ENCODE measurements at regions not wholly inside any gene's neighbourhood (a gene's known extent, or its start where the extent isn't known, plus 50 kb on each side); places are given as distances from the start of the nearest gene placed in this dataset.

DNA sequence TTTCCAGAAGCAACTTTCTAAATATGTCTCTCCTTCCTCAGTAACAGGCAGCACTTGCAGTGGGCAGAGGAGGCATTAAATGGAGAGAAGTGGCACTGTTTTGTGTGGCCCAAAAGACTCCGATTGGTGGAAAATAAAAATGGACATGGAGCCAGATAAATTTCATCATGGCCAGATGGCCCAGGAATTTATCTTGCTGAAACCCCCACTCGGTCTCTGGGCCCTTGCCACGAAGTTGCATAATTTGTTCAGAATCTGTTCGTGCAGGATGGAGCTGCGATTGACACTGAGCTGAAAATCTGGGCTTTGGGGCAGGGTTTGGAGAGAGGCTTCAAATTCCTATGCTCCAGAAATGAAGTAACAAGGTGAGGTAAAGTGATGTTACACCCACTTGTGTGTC, 65.5 kb downstream of the C11orf91 start:
- Histone ChIP-seq H3K4me1 (replicated peaks in 1 of 2) (no peaks in the 10 kb centered on the region), H3K36me3 (replicated peaks in 1 of 2) (no peaks in the 10 kb centered on the region), H3K27ac (no peak overlapping the region), H3K27me3 (no peaks in the 10 kb centered on the region), H3K4me3 (no peak overlapping the region), H3K9me3 (replicated peaks in 1 of 3) (no peaks in the 10 kb centered on the region)
- TF ChIP-seq POLR2A (IDR thresholded peaks at IDR 0.05): no peak
- DNase-seq: peak in 4 of 7 donors; percentile 26 to 61 (median 36)
- intact Hi-C loops (cut with DNase I): no loop called here
- 56 to 68% (median 64%) methylated on average over 5 of the region's 5 CpGs for WGBS, 4 donors

- no peaks in the 10 kb centered on the region for H3K4me1 ChIP-seq (replicated peaks in 1 of 2)
- intact Hi-C loops (cut with DNase I): no loop called here
- H3K9me3 ChIP-seq (replicated peaks in 1 of 3): no peaks in the 10 kb centered on the region
- 78 to 85% (median 82%) methylated on average over 7 of the region's 7 CpGs for WGBS, 4 donors
- H3K36me3 ChIP-seq (replicated peaks in 1 of 2): no peaks in the 10 kb centered on the region
- DNase-seq: no peak
- H3K27me3 ChIP-seq: no peaks in the 10 kb centered on the region
- H3K27ac ChIP-seq: no peak overlapping the region
- no peak overlapping the region for H3K4me3 ChIP-seq
- TF ChIP-seq CTCF (IDR thresholded peaks at IDR 0.05) (no peak), POLR2A (IDR thresholded peaks at IDR 0.05) (no peak)
Observed at GRCh38 chr11:33634291-33634834, 66.3 kb downstream of the C11orf91 start.

GRCh38 chr11:33633251-33634003, 67.2 kb downstream of the C11orf91 start:
- WGBS, 4 donors: 61 to 75% (median 68%) methylated on average over 15 of the region's 15 CpGs
- H3K9me3 ChIP-seq (replicated peaks in 1 of 3): no peaks in the 10 kb centered on the region
- H3K4me3 ChIP-seq: no peak overlapping the region
- TF ChIP-seq CTCF (IDR thresholded peaks at IDR 0.05): no peak
- TF ChIP-seq POLR2A (IDR thresholded peaks at IDR 0.05): no peak
- H3K27ac ChIP-seq: no peak overlapping the region
- intact Hi-C loops (cut with DNase I): no loop called here
- peak in 2 of 7 donors; percentile 25 for DNase-seq
- H3K36me3 ChIP-seq (replicated peaks in 1 of 2): no peaks in the 10 kb centered on the region
- H3K4me1 ChIP-seq (replicated peaks in 1 of 2): no peaks in the 10 kb centered on the region
- no peaks in the 10 kb centered on the region for H3K27me3 ChIP-seq

- DNase-seq: no peak
- H3K4me3 ChIP-seq: no peak overlapping the region
- no peak for TF ChIP-seq POLR2A (IDR thresholded peaks at IDR 0.05)
- TF ChIP-seq CTCF (IDR thresholded peaks at IDR 0.05): no peak
- H3K36me3 ChIP-seq (replicated peaks in 1 of 2): no peaks in the 10 kb centered on the region
- no peaks in the 10 kb centered on the region for H3K9me3 ChIP-seq (replicated peaks in 1 of 3)
- H3K27ac ChIP-seq: no peak overlapping the region
- no peaks in the 10 kb centered on the region for H3K4me1 ChIP-seq (replicated peaks in 1 of 2)
- intact Hi-C loops (cut with DNase I): no loop called here
- H3K27me3 ChIP-seq: no peaks in the 10 kb centered on the region
- 48 to 70% (median 54%) methylated on average over 5 of the region's 5 CpGs for WGBS, 4 donors
Observed at GRCh38 chr11:33631749-33632091, 68.9 kb downstream of the C11orf91 start.

All from adrenal gland (tissue), 9 donors.